ENCODE measurements at regions not wholly inside any gene's neighbourhood (a gene's known extent, or its start where the extent isn't known, plus 50 kb on each side); places are given as distances from the start of the nearest gene placed in this dataset.

- TF ChIP-seq TAF1 (IDR thresholded peaks at IDR 0.05; ENCODE audit: borderline replicate concordance, insufficient read depth, low read length), result no peak
- TF ChIP-seq POLR2AphosphoS5 (IDR thresholded peaks at IDR 0.05; ENCODE audit: low read depth, low read length), result no peak
- no peak for TF ChIP-seq SIN3A (IDR thresholded peaks at IDR 0.05; ENCODE audit: borderline replicate concordance, insufficient read depth, low read length)
- TF ChIP-seq, protein P1, sequence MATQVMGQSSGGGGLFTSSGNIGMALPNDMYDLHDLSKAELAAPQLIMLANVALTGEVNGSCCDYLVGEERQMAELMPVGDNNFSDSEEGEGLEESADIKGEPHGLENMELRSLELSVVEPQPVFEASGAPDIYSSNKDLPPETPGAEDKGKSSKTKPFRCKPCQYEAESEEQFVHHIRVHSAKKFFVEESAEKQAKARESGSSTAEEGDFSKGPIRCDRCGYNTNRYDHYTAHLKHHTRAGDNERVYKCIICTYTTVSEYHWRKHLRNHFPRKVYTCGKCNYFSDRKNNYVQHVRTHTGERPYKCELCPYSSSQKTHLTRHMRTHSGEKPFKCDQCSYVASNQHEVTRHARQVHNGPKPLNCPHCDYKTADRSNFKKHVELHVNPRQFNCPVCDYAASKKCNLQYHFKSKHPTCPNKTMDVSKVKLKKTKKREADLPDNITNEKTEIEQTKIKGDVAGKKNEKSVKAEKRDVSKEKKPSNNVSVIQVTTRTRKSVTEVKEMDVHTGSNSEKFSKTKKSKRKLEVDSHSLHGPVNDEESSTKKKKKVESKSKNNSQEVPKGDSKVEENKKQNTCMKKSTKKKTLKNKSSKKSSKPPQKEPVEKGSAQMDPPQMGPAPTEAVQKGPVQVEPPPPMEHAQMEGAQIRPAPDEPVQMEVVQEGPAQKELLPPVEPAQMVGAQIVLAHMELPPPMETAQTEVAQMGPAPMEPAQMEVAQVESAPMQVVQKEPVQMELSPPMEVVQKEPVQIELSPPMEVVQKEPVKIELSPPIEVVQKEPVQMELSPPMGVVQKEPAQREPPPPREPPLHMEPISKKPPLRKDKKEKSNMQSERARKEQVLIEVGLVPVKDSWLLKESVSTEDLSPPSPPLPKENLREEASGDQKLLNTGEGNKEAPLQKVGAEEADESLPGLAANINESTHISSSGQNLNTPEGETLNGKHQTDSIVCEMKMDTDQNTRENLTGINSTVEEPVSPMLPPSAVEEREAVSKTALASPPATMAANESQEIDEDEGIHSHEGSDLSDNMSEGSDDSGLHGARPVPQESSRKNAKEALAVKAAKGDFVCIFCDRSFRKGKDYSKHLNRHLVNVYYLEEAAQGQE (IDR thresholded peaks at IDR 0.05; ENCODE audit: insufficient read depth in 1 of 2, low read depth in 2 of 2, low read length in 2 of 2), result no peak
- TF ChIP-seq FOXP2 (optimal IDR thresholded peaks at IDR 0.05; ENCODE audit: borderline replicate concordance, extremely low read depth, extremely low read length, insufficient read depth), result no peak
Measured at GRCh38 chr13:94947965-94948371, 235.6 kb upstream of the SOX21 start.

- TF ChIP-seq FOXP2 (optimal IDR thresholded peaks at IDR 0.05; ENCODE audit: borderline replicate concordance, extremely low read depth, extremely low read length, insufficient read depth) (no peak), SIN3A (IDR thresholded peaks at IDR 0.05; ENCODE audit: borderline replicate concordance, insufficient read depth, low read length) (no peak), POLR2AphosphoS5 (IDR thresholded peaks at IDR 0.05; ENCODE audit: low read depth, low read length) (no peak), TAF1 (IDR thresholded peaks at IDR 0.05; ENCODE audit: borderline replicate concordance, insufficient read depth, low read length) (no peak)
- TF ChIP-seq, protein P1 (IDR thresholded peaks at IDR 0.05; ENCODE audit: insufficient read depth in 1 of 2, low read depth in 2 of 2, low read length in 2 of 2), result no peak
Measured at GRCh38 chr13:94947392-94947791, 235.0 kb upstream of the SOX21 start.

DNA sequence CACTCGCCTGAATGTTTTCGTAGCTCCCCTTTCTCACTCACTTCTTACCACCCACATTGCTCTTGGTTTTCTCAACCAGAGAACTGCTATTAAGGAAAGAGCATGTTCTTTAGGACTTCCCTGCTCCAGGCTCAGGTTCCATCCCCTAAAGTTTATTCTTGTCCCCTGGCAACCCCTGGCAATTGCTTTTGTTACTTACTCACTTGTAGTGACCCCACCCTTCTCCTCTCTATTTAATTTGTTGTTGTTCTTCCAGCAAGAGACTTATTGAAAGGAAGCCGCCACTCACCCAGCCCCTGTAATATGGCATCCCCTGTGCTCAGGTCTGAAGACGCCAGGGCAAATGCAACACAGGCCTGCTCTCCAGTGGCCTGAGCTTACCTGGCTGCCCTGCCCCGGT, 233.7 kb upstream of the SOX21 start:
- no peak for TF ChIP-seq FOXP2 (optimal IDR thresholded peaks at IDR 0.05; ENCODE audit: borderline replicate concordance, extremely low read depth, extremely low read length, insufficient read depth)
- no peak for TF ChIP-seq POLR2AphosphoS5 (IDR thresholded peaks at IDR 0.05; ENCODE audit: low read depth, low read length)
- TF ChIP-seq, protein P1 (IDR thresholded peaks at IDR 0.05; ENCODE audit: insufficient read depth in 1 of 2, low read depth in 2 of 2, low read length in 2 of 2), result no peak
- no peak for TF ChIP-seq TAF1 (IDR thresholded peaks at IDR 0.05; ENCODE audit: borderline replicate concordance, insufficient read depth, low read length)
- no peak for TF ChIP-seq SIN3A (IDR thresholded peaks at IDR 0.05; ENCODE audit: borderline replicate concordance, insufficient read depth, low read length)

DNA sequence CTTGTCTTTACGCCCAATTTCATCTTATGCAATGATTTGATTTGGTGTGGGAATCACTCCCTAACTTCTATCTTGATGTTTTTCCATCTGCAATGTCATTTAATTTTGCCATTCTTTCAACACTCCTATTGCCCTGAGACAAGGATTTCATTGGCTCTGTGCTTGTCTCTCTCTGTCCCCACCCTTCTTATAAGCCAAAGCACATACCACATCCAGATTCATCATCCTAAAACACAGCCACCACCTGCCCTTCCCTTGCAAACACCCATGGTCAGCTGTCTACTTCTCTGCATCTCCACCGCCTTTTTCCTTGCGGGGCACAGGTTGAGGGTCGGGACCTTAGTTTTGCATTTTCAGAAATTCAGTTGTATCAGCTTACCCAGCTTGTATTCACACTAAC, 225.8 kb upstream of the SOX21 start:
- no peak for TF ChIP-seq TAF1 (IDR thresholded peaks at IDR 0.05; ENCODE audit: borderline replicate concordance, insufficient read depth, low read length)

- no peak for TF ChIP-seq SIN3A (IDR thresholded peaks at IDR 0.05; ENCODE audit: borderline replicate concordance, insufficient read depth, low read length)
- TF ChIP-seq FOXP2 (optimal IDR thresholded peaks at IDR 0.05; ENCODE audit: borderline replicate concordance, extremely low read depth, extremely low read length, insufficient read depth), result no peak
- no peak for TF ChIP-seq POLR2AphosphoS5 (IDR thresholded peaks at IDR 0.05; ENCODE audit: low read depth, low read length)
- TF ChIP-seq TAF1 (IDR thresholded peaks at IDR 0.05; ENCODE audit: borderline replicate concordance, insufficient read depth, low read length), result no peak
- TF ChIP-seq, protein P1 (IDR thresholded peaks at IDR 0.05; ENCODE audit: insufficient read depth in 1 of 2, low read depth in 2 of 2, low read length in 2 of 2), result no peak
Measured at GRCh38 chr13:94936633-94937032, 224.3 kb upstream of the SOX21 start.
